ENCODE measurements at regions not wholly inside any gene's neighbourhood (a gene's known extent, or its start where the extent isn't known, plus 50 kb on each side); places are given as distances from the start of the nearest gene placed in this dataset.

- intact Hi-C loops (cut with DNase I): no loop called here
- TF ChIP-seq CTCF (IDR thresholded peaks at IDR 0.05): no peak
- no peaks in the 10 kb centered on the region for H3K36me3 ChIP-seq
Measured at GRCh38 chr7:41579961-41580935, 122.6 kb downstream of the INHBA start.

GRCh38 chr7:41578700-41579099 is 124.2 kb downstream of the INHBA start:
- no peak for ATAC-seq
- H3K4me1 ChIP-seq: no peaks in the 10 kb centered on the region
- intact Hi-C loops (cut with DNase I): no loop called here
- H3K4me3 ChIP-seq: no peak overlapping the region
- no peak for TF ChIP-seq CTCF (IDR thresholded peaks at IDR 0.05)
- no peaks in the 10 kb centered on the region for H3K36me3 ChIP-seq
- H3K27ac ChIP-seq: no peak overlapping the region
- no peaks in the 10 kb centered on the region for H3K27me3 ChIP-seq (ENCODE audit: low read depth)
- no peak for DNase-seq
- H3K9me3 ChIP-seq: no peaks in the 10 kb centered on the region

More at GRCh38 chr7:41579961-41580935, 122.6 kb downstream of the INHBA start:
- Histone ChIP-seq H3K9me3 (no peaks in the 10 kb centered on the region), H3K27ac (no peak overlapping the region), H3K27me3 (ENCODE audit: low read depth) (no peaks in the 10 kb centered on the region), H3K4me3 (no peak overlapping the region), H3K4me1 (no peaks in the 10 kb centered on the region)
- ATAC-seq (no peak), DNase-seq (no peak)

- Histone ChIP-seq H3K9me3 (no peaks in the 10 kb centered on the region), H3K27me3 (ENCODE audit: low read depth) (no peaks in the 10 kb centered on the region), H3K36me3 (no peaks in the 10 kb centered on the region), H3K27ac (no peak overlapping the region), H3K4me3 (no peak overlapping the region), H3K4me1 (no peaks in the 10 kb centered on the region)
- no peak for DNase-seq
- TF ChIP-seq CTCF (IDR thresholded peaks at IDR 0.05): no peak
- no peak for ATAC-seq
- intact Hi-C loops (cut with DNase I): no loop called here
Measured at GRCh38 chr7:41576166-41576565, 126.7 kb downstream of the INHBA start.

- H3K9me3 ChIP-seq: no peaks in the 10 kb centered on the region
- no peak overlapping the region for H3K27ac ChIP-seq
- H3K36me3 ChIP-seq: no peaks in the 10 kb centered on the region
- no peaks in the 10 kb centered on the region for H3K4me1 ChIP-seq
- no peak for TF ChIP-seq CTCF (IDR thresholded peaks at IDR 0.05)
- no peak for ATAC-seq
- intact Hi-C loops (cut with DNase I): no loop called here
- no peaks in the 10 kb centered on the region for H3K27me3 ChIP-seq (ENCODE audit: low read depth)
- H3K4me3 ChIP-seq: no peak overlapping the region
- DNase-seq: no peak
Measured at GRCh38 chr7:41574377-41574776, 128.5 kb downstream of the INHBA start.

DNA sequence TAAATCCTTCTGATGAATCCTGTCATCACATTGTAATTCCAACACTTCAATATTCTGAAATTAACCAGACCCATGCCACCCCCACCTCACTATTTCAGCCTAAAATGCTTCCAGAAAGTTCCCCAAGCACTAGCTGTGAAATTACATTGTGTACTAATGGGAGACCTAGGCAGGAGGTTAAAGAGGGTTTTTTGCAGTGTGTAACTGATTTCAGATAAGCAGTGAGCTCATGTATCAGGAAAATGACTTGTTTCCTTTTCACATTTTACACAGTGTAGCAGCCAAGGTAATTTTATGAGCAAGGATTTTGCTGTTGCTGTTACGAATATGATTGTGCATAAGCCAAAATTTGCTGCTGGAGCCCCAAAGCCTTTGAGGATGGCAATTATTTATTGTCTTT is 129.0 kb downstream of the INHBA start:
- no peak for ATAC-seq
- no peak for TF ChIP-seq CTCF (IDR thresholded peaks at IDR 0.05)
- no peaks in the 10 kb centered on the region for H3K9me3 ChIP-seq
- H3K27me3 ChIP-seq (ENCODE audit: low read depth): no peaks in the 10 kb centered on the region
- no peak for DNase-seq
- H3K27ac ChIP-seq: no peak overlapping the region
- intact Hi-C loops (cut with DNase I): no loop called here
- H3K4me1 ChIP-seq: no peaks in the 10 kb centered on the region
- H3K4me3 ChIP-seq: no peak overlapping the region
- no peaks in the 10 kb centered on the region for H3K36me3 ChIP-seq
